Activated CD8-positive, alpha-beta memory T cell treated with anti-CD3 and anti-CD28 coated beads for 36 hours (primary cell): ENCODE measurements at regions not wholly inside any gene's neighbourhood (a gene's known extent, or its start where the extent isn't known, plus 50 kb on each side); places are given as distances from the start of the nearest gene placed in this dataset.

Experiments
- CTCF ChIA-PET: fragments of 350-600 bp; sonication (Branson Sonifier 250); formaldehyde crosslinking; loops from one replicate; lab custom pipeline; 2021; ENCODE audit warnings: antibody characterized with exemption; lab: Charles Lee
- POLR2A ChIA-PET: fragments of 350-600 bp; sonication (Branson Sonifier 250); formaldehyde crosslinking; loops from one replicate; lab custom pipeline; 2021; ENCODE audit warnings: antibody characterized with exemption; lab: Charles Lee

- ChIA-PET POLR2A (no interaction called here), CTCF (no interaction called here)
Measured at GRCh38 chr3:24033818-24034217, 88.7 kb downstream of the NR1D2 start.

GRCh38 chr3:24034464-24034863 is 89.4 kb downstream of the NR1D2 start:
- CTCF ChIA-PET: interaction anchor here (0.7 kb wide), 1 partner anchor 90 kb away, joined by 3 read pairs; no protein-coding TSS in a partner anchor
- POLR2A ChIA-PET: no interaction called here

- CTCF ChIA-PET: no interaction called here
- POLR2A ChIA-PET: no interaction called here
Measured at GRCh38 chr3:24037971-24038370, 92.9 kb downstream of the NR1D2 start.

GRCh38 chr3:24040311-24040710 is 95.2 kb downstream of the NR1D2 start:
- CTCF ChIA-PET: no interaction called here

GRCh38 chr3:24042174-24043059 is 97.3 kb downstream of the NR1D2 start:
- CTCF ChIA-PET: no interaction called here
- POLR2A ChIA-PET: no interaction called here

More at GRCh38 chr3:24040311-24040710, 95.2 kb downstream of the NR1D2 start:
- POLR2A ChIA-PET: no interaction called here

GRCh38 chr3:24043168-24043567 is 98.1 kb downstream of the NR1D2 start:
- ChIA-PET CTCF (no interaction called here), POLR2A (no interaction called here)

- ChIA-PET POLR2A (no interaction called here), CTCF (no interaction called here)
Measured at GRCh38 chr3:24043985-24044384, 98.9 kb downstream of the NR1D2 start.

- POLR2A ChIA-PET: no interaction called here
- CTCF ChIA-PET: no interaction called here
Measured at GRCh38 chr3:24046214-24046613, 101.1 kb downstream of the NR1D2 start.

GRCh38 chr3:24047513-24047912 is 102.4 kb downstream of the NR1D2 start:
- POLR2A ChIA-PET: no interaction called here
- CTCF ChIA-PET: no interaction called here

GRCh38 chr3:24048843-24049242 is 103.8 kb downstream of the NR1D2 start:
- ChIA-PET POLR2A (no interaction called here), CTCF (no interaction called here)

GRCh38 chr3:24052446-24052845 is 107.4 kb downstream of the NR1D2 start:
- CTCF ChIA-PET: no interaction called here
- POLR2A ChIA-PET: no interaction called here

GRCh38 chr3:24058940-24059705 is 114.0 kb downstream of the NR1D2 start:
- POLR2A ChIA-PET: no interaction called here
- CTCF ChIA-PET: no interaction called here

- ChIA-PET CTCF (no interaction called here), POLR2A (no interaction called here)
Measured at GRCh38 chr3:24060055-24060454, 115.0 kb downstream of the NR1D2 start.

GRCh38 chr3:24062916-24063315 is 117.8 kb downstream of the NR1D2 start:
- ChIA-PET CTCF (no interaction called here), POLR2A (no interaction called here)
